ENCODE measurements at regions not wholly inside any gene's neighbourhood (a gene's known extent, or its start where the extent isn't known, plus 50 kb on each side); places are given as distances from the start of the nearest gene placed in this dataset.

DNA sequence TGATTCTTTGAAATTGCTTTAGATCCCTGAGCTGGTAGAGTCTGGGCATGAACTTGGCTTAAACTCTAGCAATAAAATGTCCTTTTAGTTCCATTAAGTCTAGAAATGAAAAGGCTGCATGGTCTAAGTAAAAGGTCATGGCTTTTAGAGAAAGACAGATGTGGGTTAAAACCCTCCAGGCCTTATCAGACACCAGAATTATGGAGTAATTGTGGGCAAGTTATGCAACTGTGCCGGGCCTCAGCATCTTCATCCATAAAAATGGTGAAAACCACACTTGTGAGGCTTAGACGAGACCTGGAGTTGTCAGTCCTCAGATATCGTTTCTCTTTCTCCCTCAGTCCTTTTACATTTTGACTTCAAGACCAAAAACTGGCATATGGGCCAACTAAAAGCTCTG is 597.9 kb upstream of the KIRREL3 start:
- DNase-seq, result no peak
- Histone ChIP-seq H3K4me1 (no peaks in the 10 kb centered on the region), H3K27ac (no peak overlapping the region), H3K9me3 (no peaks in the 10 kb centered on the region), H3K36me3 (no peaks in the 10 kb centered on the region), H3K27me3 (no peaks in the 10 kb centered on the region), H3K4me3 (no peak overlapping the region)
- 69 to 84% methylated on average over 3 of the region's 3 CpGs for WGBS, 2 donors
- intact Hi-C loops (cut with DNase I), result no loop called here
- TF ChIP-seq, protein P1, sequence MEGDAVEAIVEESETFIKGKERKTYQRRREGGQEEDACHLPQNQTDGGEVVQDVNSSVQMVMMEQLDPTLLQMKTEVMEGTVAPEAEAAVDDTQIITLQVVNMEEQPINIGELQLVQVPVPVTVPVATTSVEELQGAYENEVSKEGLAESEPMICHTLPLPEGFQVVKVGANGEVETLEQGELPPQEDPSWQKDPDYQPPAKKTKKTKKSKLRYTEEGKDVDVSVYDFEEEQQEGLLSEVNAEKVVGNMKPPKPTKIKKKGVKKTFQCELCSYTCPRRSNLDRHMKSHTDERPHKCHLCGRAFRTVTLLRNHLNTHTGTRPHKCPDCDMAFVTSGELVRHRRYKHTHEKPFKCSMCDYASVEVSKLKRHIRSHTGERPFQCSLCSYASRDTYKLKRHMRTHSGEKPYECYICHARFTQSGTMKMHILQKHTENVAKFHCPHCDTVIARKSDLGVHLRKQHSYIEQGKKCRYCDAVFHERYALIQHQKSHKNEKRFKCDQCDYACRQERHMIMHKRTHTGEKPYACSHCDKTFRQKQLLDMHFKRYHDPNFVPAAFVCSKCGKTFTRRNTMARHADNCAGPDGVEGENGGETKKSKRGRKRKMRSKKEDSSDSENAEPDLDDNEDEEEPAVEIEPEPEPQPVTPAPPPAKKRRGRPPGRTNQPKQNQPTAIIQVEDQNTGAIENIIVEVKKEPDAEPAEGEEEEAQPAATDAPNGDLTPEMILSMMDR (IDR thresholded peaks at IDR 0.05), result no peak
- no peak for TF ChIP-seq POLR2A (IDR thresholded peaks at IDR 0.05)

DNA sequence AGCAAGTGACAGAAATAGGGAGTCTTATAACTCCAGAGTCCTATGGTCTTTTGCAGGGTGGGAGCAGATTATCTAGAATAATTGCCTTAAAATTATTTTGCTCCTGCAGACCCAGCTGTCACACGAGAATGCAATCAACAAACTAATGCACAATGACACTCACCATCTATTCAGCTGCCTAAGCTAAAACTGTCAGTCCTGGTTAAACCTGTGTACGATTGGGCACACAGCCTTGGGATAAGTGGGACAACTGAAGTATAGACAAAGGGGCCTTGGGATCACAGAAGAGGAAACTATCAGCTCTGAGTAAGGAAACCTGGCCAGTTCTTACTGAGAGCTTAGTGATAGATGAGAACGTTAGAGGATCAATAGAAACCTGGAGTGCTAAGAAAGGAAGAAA is 595.9 kb upstream of the KIRREL3 start:
- intact Hi-C loops (cut with DNase I), result no loop called here
- Histone ChIP-seq H3K27me3 (no peaks in the 10 kb centered on the region), H3K27ac (no peak overlapping the region), H3K4me1 (no peaks in the 10 kb centered on the region), H3K4me3 (no peak overlapping the region), H3K9me3 (no peaks in the 10 kb centered on the region), H3K36me3 (no peaks in the 10 kb centered on the region)
- no peak for TF ChIP-seq POLR2A (IDR thresholded peaks at IDR 0.05)
- TF ChIP-seq, protein P1 (IDR thresholded peaks at IDR 0.05), result no peak
- DNase-seq, result no peak
- 29 to 53% methylated on average over 3 of the region's 3 CpGs for WGBS, 2 donors

DNA sequence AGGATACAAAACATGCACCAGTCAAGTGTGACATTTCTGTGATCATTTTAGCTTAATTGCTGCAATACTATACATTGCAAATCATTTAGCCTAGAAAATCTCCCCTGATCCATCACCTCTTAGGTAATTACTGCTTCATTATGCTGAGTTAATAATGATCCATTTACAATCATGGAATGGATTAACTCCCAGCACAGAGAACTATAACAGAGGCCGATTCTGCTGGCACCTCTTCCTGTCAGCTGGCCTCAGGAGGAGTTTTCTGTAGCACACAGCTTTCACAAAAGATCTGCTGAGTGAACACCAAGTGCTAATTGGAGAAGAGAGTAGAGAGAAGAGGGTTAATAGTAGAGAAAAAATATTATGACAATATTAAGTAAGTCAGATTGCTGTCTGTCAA is 591.8 kb upstream of the KIRREL3 start:
- TF ChIP-seq POLR2A (IDR thresholded peaks at IDR 0.05), result no peak
- TF ChIP-seq, protein P1 (IDR thresholded peaks at IDR 0.05), result no peak
- H3K9me3 ChIP-seq, result no peaks in the 10 kb centered on the region
- no peaks in the 10 kb centered on the region for H3K27me3 ChIP-seq
- no peaks in the 10 kb centered on the region for H3K4me1 ChIP-seq
- intact Hi-C loops (cut with DNase I), result no loop called here
- H3K27ac ChIP-seq, result no peak overlapping the region
- 36 to 53% methylated on average over 1 of the region's 1 CpG for WGBS, 2 donors
- no peak for DNase-seq
- H3K36me3 ChIP-seq, result no peaks in the 10 kb centered on the region
- no peak overlapping the region for H3K4me3 ChIP-seq

DNA sequence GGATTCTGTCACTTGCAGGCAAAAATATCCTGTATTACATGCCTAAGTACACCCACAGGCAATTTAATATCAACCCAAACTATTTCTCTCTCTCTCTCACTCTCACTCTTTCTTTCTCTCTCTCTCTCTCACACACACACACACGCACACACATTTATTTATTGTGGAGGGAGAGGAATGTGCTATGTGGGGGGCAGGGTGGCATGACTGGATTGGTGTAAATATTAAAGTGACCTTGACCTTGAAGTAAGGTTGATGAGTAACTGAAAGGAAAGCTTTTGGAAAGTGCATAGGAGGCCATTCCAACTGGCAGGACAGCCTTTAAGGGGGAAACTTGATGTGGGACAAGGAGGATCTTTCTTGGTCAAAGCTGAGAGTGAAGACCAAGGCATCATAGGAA is 589.7 kb upstream of the KIRREL3 start:
- WGBS, 2 donors, result 47 to 50% methylated on average over 1 of the region's 1 CpG

DNA sequence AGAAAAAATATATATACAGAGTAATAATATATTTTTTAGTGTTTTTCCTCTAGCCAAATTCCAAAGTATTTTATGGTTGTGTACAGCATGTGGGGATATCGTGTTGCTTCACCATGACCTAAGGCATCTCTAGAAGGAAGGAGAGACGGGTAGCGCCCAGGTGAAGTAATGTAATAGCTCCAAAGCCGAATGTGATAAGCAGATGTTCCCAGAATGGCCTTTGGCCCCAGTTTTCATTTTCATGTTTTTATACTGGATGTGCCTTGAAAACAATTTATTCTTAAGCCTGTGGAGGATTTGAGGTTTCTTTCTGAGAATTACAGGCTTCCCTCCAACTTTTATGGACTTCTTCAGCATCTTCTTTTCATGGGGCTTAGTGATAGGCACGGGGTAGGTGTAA is 587.9 kb upstream of the KIRREL3 start:
- no peaks in the 10 kb centered on the region for H3K36me3 ChIP-seq
- H3K27me3 ChIP-seq, result no peaks in the 10 kb centered on the region
- no peaks in the 10 kb centered on the region for H3K4me1 ChIP-seq
- H3K27ac ChIP-seq, result no peak overlapping the region
- no peaks in the 10 kb centered on the region for H3K9me3 ChIP-seq
- intact Hi-C loops (cut with DNase I), result no loop called here
- TF ChIP-seq, protein P1 (IDR thresholded peaks at IDR 0.05), result no peak
- TF ChIP-seq POLR2A (IDR thresholded peaks at IDR 0.05), result no peak
- no peak for DNase-seq
- 77% methylated on average over 5 of the region's 5 CpGs for WGBS, 2 donors
- H3K4me3 ChIP-seq, result no peak overlapping the region

More for the DNA sequence above, 589.7 kb upstream of the KIRREL3 start:
- H3K4me3 ChIP-seq, result no peak overlapping the region
- no peak for TF ChIP-seq POLR2A (IDR thresholded peaks at IDR 0.05)
- no peak overlapping the region for H3K27ac ChIP-seq
- no peaks in the 10 kb centered on the region for H3K27me3 ChIP-seq
- no peak for DNase-seq
- intact Hi-C loops (cut with DNase I), result no loop called here
- H3K4me1 ChIP-seq, result no peaks in the 10 kb centered on the region
- no peaks in the 10 kb centered on the region for H3K36me3 ChIP-seq
- H3K9me3 ChIP-seq, result no peaks in the 10 kb centered on the region

DNA sequence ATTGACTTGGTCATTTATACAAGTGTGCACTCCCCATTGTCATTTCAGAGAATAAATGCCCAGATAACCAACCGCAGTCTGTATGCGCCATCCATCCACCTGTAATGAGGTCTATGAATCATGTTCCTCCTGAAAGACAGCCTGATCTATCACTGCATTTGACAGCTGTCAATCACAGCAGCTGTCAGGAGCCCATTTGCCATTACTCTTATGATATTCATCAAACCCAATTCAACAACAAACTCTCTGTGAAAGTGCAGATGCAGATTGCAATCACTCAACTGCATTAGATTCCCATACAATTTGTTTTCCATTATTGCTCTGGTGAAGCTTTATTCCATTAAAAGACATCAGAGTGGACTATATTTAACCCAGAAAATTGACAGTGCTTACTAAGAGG is 586.9 kb upstream of the KIRREL3 start:
- DNase-seq, result no peak
- H3K4me3 ChIP-seq, result no peak overlapping the region
- intact Hi-C loops (cut with DNase I), result no loop called here
- no peaks in the 10 kb centered on the region for H3K9me3 ChIP-seq
- WGBS, 2 donors, result 94 to 100% methylated on average over 2 of the region's 2 CpGs
- no peaks in the 10 kb centered on the region for H3K4me1 ChIP-seq
- no peaks in the 10 kb centered on the region for H3K36me3 ChIP-seq
- TF ChIP-seq POLR2A (IDR thresholded peaks at IDR 0.05), result no peak
- TF ChIP-seq, protein P1 (IDR thresholded peaks at IDR 0.05), result no peak
- H3K27me3 ChIP-seq, result no peaks in the 10 kb centered on the region
- H3K27ac ChIP-seq, result no peak overlapping the region
